Activated CD4-positive, alpha-beta T cell treated with anti-CD3 and anti-CD28 coated beads for 36 hours (primary cell): ENCODE measurements at regions not wholly inside any gene's neighbourhood (a gene's known extent, or its start where the extent isn't known, plus 50 kb on each side); places are given as distances from the start of the nearest gene placed in this dataset.

Source experiments
- ATAC-seq: fragments of 200-7000 bp; cut with Tn5 transposase; one replicate; pipeline ENCODE4 v1.10.0; 2021; ENCODE audit warnings: mild to moderate bottlenecking, moderate library complexity
- CTCF ChIA-PET: fragments of 350-600 bp; sonication (Branson Sonifier 250); formaldehyde crosslinking; loops from one replicate; lab custom pipeline; 2021; ENCODE audit warnings: antibody characterized with exemption; lab: Charles Lee
- POLR2A ChIA-PET: fragments of 350-600 bp; sonication (Branson Sonifier 250); formaldehyde crosslinking; loops from one replicate; lab custom pipeline; 2021; ENCODE audit warnings: antibody characterized with exemption, inconsistent platforms; lab: Charles Lee
- DNase-seq: peaks from one replicate; pipeline ENCODE4 v3.0.0-alpha.2; 2020
- H3K27ac Mint-ChIP-seq: one replicate; pipeline ENCODE4 v1.8.0; 2021; ENCODE audit warnings: mixed read lengths
- H3K27me3 Mint-ChIP-seq: one replicate; pipeline ENCODE4 v1.8.0; 2021; ENCODE audit warnings: mixed read lengths
- H3K36me3 Mint-ChIP-seq: one replicate; pipeline ENCODE4 v1.8.0; 2021; ENCODE audit warnings: low read depth, mixed read lengths
- H3K4me1 Mint-ChIP-seq: one replicate; pipeline ENCODE4 v1.8.0; 2021; ENCODE audit warnings: mixed read lengths
- H3K4me3 Mint-ChIP-seq: one replicate; pipeline ENCODE4 v1.8.0; 2021; ENCODE audit warnings: mild to moderate bottlenecking, moderate library complexity, mixed read lengths
- H3K9me3 Mint-ChIP-seq: one replicate; pipeline ENCODE4 v1.8.0; 2021; ENCODE audit warnings: low read depth, mixed read lengths
- intact Hi-C, 2 experiments: fragments of 100-400 bp; cut with DNase I in 1 of 2; cut with micrococcal nuclease in 1 of 2; formaldehyde crosslinking; loops; one replicate each; pipeline versions ENCODE4 v1.14.2 to v1.15.1; 2022 to 2024; cut with DNase I, micrococcal nuclease

GRCh38 chrX:8278557-8278956 is 107.5 kb upstream of the VCX2 start:
- ATAC-seq (no peak), DNase-seq (no peak)
- Mint-ChIP-seq H3K27me3 (no peaks in the 10 kb centered on the region), H3K36me3 (no peaks in the 10 kb centered on the region), H3K27ac (no peak overlapping the region), H3K4me1 (no peaks in the 10 kb centered on the region), H3K4me3 (no peak overlapping the region), H3K9me3 (peaks cover 6% of the 10 kb centered on the region)
- intact Hi-C loops: no loop called here
- ChIA-PET CTCF (no interaction called here), POLR2A (no interaction called here)

- Mint-ChIP-seq H3K4me3 (no peak overlapping the region), H3K36me3 (no peaks in the 10 kb centered on the region), H3K9me3 (peaks cover 5% of the 10 kb centered on the region), H3K27me3 (no peaks in the 10 kb centered on the region), H3K27ac (no peak overlapping the region), H3K4me1 (no peaks in the 10 kb centered on the region)
- intact Hi-C loops: no loop called here
- CTCF ChIA-PET: no interaction called here
- DNase-seq (no peak), ATAC-seq (no peak)
- POLR2A ChIA-PET: no interaction called here
Observed at GRCh38 chrX:8279323-8279722, 108.3 kb upstream of the VCX2 start.

GRCh38 chrX:8284131-8284530 is 113.1 kb upstream of the VCX2 start:
- Mint-ChIP-seq H3K36me3 (no peaks in the 10 kb centered on the region), H3K27ac (no peak overlapping the region), H3K4me1 (no peaks in the 10 kb centered on the region), H3K9me3 (peaks cover 3% of the 10 kb centered on the region), H3K27me3 (no peaks in the 10 kb centered on the region), H3K4me3 (no peak overlapping the region)
- POLR2A ChIA-PET: no interaction called here
- DNase-seq (no peak), ATAC-seq (no peak)
- intact Hi-C loops: no loop called here
- CTCF ChIA-PET: no interaction called here

GRCh38 chrX:8288590-8288989 is 117.5 kb upstream of the VCX2 start:
- Mint-ChIP-seq H3K27me3 (no peaks in the 10 kb centered on the region), H3K9me3 (peaks cover 8% of the 10 kb centered on the region), H3K27ac (no peak overlapping the region), H3K4me1 (no peaks in the 10 kb centered on the region), H3K36me3 (no peaks in the 10 kb centered on the region), H3K4me3 (no peak overlapping the region)
- ATAC-seq (no peak), DNase-seq (no peak)
- intact Hi-C loops: no loop called here
- POLR2A ChIA-PET: no interaction called here
- CTCF ChIA-PET: no interaction called here

GRCh38 chrX:8289523-8289922 is 118.5 kb upstream of the VCX2 start:
- no peak overlapping the region for H3K27ac Mint-ChIP-seq
- no peaks in the 10 kb centered on the region for H3K36me3 Mint-ChIP-seq
- ATAC-seq (no peak), DNase-seq (no peak)
- H3K4me3 Mint-ChIP-seq: no peak overlapping the region
- no peaks in the 10 kb centered on the region for H3K4me1 Mint-ChIP-seq
- H3K27me3 Mint-ChIP-seq: no peaks in the 10 kb centered on the region
- intact Hi-C loops: no loop called here
- POLR2A ChIA-PET: no interaction called here
- CTCF ChIA-PET: no interaction called here
- peaks cover 8% of the 10 kb centered on the region for H3K9me3 Mint-ChIP-seq

- intact Hi-C loops: no loop called here
- H3K27me3 Mint-ChIP-seq: no peaks in the 10 kb centered on the region
- H3K4me3 Mint-ChIP-seq: no peak overlapping the region
- no peak overlapping the region for H3K27ac Mint-ChIP-seq
- DNase-seq (no peak), ATAC-seq (no peak)
- ChIA-PET POLR2A (no interaction called here), CTCF (no interaction called here)
- no peaks in the 10 kb centered on the region for H3K4me1 Mint-ChIP-seq
- no peaks in the 10 kb centered on the region for H3K36me3 Mint-ChIP-seq
- H3K9me3 Mint-ChIP-seq: peaks cover 16% of the 10 kb centered on the region
Observed at GRCh38 chrX:8297766-8298165, 126.7 kb upstream of the VCX2 start.

- intact Hi-C loops: no loop called here
- ChIA-PET POLR2A (no interaction called here), CTCF (no interaction called here)
- Mint-ChIP-seq H3K27me3 (no peaks in the 10 kb centered on the region), H3K4me1 (no peaks in the 10 kb centered on the region), H3K4me3 (no peak overlapping the region), H3K27ac (no peak overlapping the region), H3K9me3 (peaks cover 21% of the 10 kb centered on the region), H3K36me3 (no peaks in the 10 kb centered on the region)
- DNase-seq: no peak
- no peak for ATAC-seq
Observed at GRCh38 chrX:8304668-8305067, 133.6 kb upstream of the VCX2 start.

- CTCF ChIA-PET: no interaction called here
- DNase-seq: no peak
- POLR2A ChIA-PET: no interaction called here
- H3K4me1 Mint-ChIP-seq: no peaks in the 10 kb centered on the region
- intact Hi-C loops: no loop called here
- ATAC-seq: no peak
- no peak overlapping the region for H3K27ac Mint-ChIP-seq
- no peaks in the 10 kb centered on the region for H3K36me3 Mint-ChIP-seq
- H3K4me3 Mint-ChIP-seq: no peak overlapping the region
- H3K9me3 Mint-ChIP-seq: peaks cover 18% of the 10 kb centered on the region
- no peaks in the 10 kb centered on the region for H3K27me3 Mint-ChIP-seq
Observed at GRCh38 chrX:8305350-8305749, 134.3 kb upstream of the VCX2 start.

- H3K4me1 Mint-ChIP-seq: no peaks in the 10 kb centered on the region
- no peaks in the 10 kb centered on the region for H3K27me3 Mint-ChIP-seq
- peaks cover 19% of the 10 kb centered on the region for H3K9me3 Mint-ChIP-seq
- intact Hi-C loops: no loop called here
- ChIA-PET POLR2A (no interaction called here), CTCF (no interaction called here)
- DNase-seq (no peak), ATAC-seq (no peak)
- H3K36me3 Mint-ChIP-seq: no peaks in the 10 kb centered on the region
- H3K27ac Mint-ChIP-seq: no peak overlapping the region
- no peak overlapping the region for H3K4me3 Mint-ChIP-seq
Observed at GRCh38 chrX:8306291-8306925, 135.3 kb upstream of the VCX2 start.

GRCh38 chrX:8310409-8310808 is 139.3 kb upstream of the VCX2 start:
- DNase-seq (no peak), ATAC-seq (no peak)
- Mint-ChIP-seq H3K27me3 (no peaks in the 10 kb centered on the region), H3K4me3 (no peak overlapping the region), H3K4me1 (no peaks in the 10 kb centered on the region), H3K9me3 (peaks cover 20% of the 10 kb centered on the region), H3K27ac (no peak overlapping the region), H3K36me3 (no peaks in the 10 kb centered on the region)
- POLR2A ChIA-PET: no interaction called here
- CTCF ChIA-PET: no interaction called here
- intact Hi-C loops: no loop called here

GRCh38 chrX:8313844-8314243 is 142.8 kb upstream of the VCX2 start:
- Mint-ChIP-seq H3K27ac (no peak overlapping the region), H3K9me3 (peaks cover 13% of the 10 kb centered on the region), H3K27me3 (no peaks in the 10 kb centered on the region), H3K4me1 (no peaks in the 10 kb centered on the region), H3K4me3 (no peak overlapping the region), H3K36me3 (no peaks in the 10 kb centered on the region)
- CTCF ChIA-PET: no interaction called here
- DNase-seq: no peak
- ATAC-seq: no peak
- POLR2A ChIA-PET: no interaction called here
- intact Hi-C loops: no loop called here

- H3K27me3 Mint-ChIP-seq: no peaks in the 10 kb centered on the region
- ChIA-PET CTCF (no interaction called here), POLR2A (no interaction called here)
- no peaks in the 10 kb centered on the region for H3K36me3 Mint-ChIP-seq
- no peak for ATAC-seq
- H3K9me3 Mint-ChIP-seq: peaks cover 14% of the 10 kb centered on the region
- no peaks in the 10 kb centered on the region for H3K4me1 Mint-ChIP-seq
- no peak overlapping the region for H3K27ac Mint-ChIP-seq
- DNase-seq: no peak
- no peak overlapping the region for H3K4me3 Mint-ChIP-seq
- intact Hi-C loops: no loop called here
Observed at GRCh38 chrX:8314881-8315280, 143.8 kb upstream of the VCX2 start.

GRCh38 chrX:8319359-8319758 is 145.3 kb upstream of the VCX3B start:
- no peak overlapping the region for H3K4me3 Mint-ChIP-seq
- H3K4me1 Mint-ChIP-seq: no peaks in the 10 kb centered on the region
- CTCF ChIA-PET: no interaction called here
- intact Hi-C loops: no loop called here
- peaks cover 9% of the 10 kb centered on the region for H3K9me3 Mint-ChIP-seq
- no peaks in the 10 kb centered on the region for H3K36me3 Mint-ChIP-seq
- no peak for ATAC-seq
- no peak for DNase-seq
- H3K27me3 Mint-ChIP-seq: no peaks in the 10 kb centered on the region
- POLR2A ChIA-PET: no interaction called here
- no peak overlapping the region for H3K27ac Mint-ChIP-seq
